ENCODE measurements at regions not wholly inside any gene's neighbourhood (a gene's known extent, or its start where the extent isn't known, plus 50 kb on each side); places are given as distances from the start of the nearest gene placed in this dataset.
"Not testable (repeated sequence)": the region's sequence is repeated elsewhere in the genome, so short reads cannot be mapped to it uniquely, and the experiment has no call there.

GRCh38 chr18:53918091-53918490, 306.4 kb downstream of the MBD2 start:
- no peak for DNase-seq

GRCh38 chr18:53911200-53911599, 313.3 kb downstream of the MBD2 start:
- no peak for DNase-seq

- DNase-seq: peak; percentile 42
These were observed 314.8 kb downstream of the MBD2 start for GRCh38 chr18:53909668-53910067.

GRCh38 chr18:53907921-53908320, 316.5 kb downstream of the MBD2 start:
- no peak for DNase-seq

GRCh38 chr18:53906681-53907080, 317.8 kb downstream of the MBD2 start:
- DNase-seq: no peak

GRCh38 chr18:53894675-53895442, 329.6 kb downstream of the MBD2 start:
- no peak for DNase-seq

GRCh38 chr18:53887447-53887846, 337.0 kb downstream of the MBD2 start:
- DNase-seq: no peak

- DNase-seq: no peak
These were observed 338.4 kb downstream of the MBD2 start for GRCh38 chr18:53886058-53886457.

GRCh38 chr18:53883771-53884170, 340.7 kb downstream of the MBD2 start:
- DNase-seq: no peak

- no peak for DNase-seq
These were observed 350.4 kb downstream of the MBD2 start for GRCh38 chr18:53874103-53874502.

- DNase-seq: peak; percentile 58
These were observed 359.7 kb downstream of the MBD2 start for GRCh38 chr18:53864770-53865169.

GRCh38 chr18:53862921-53863320, 361.5 kb downstream of the MBD2 start:
- no peak for DNase-seq

- DNase-seq: no peak
These were observed 363.3 kb downstream of the MBD2 start for GRCh38 chr18:53861185-53861584.

GRCh38 chr18:53859764-53860163, 364.7 kb downstream of the MBD2 start:
- DNase-seq: no peak

GRCh38 chr18:53850902-53851301, 373.6 kb downstream of the MBD2 start:
- DNase-seq: peak; percentile 94

- DNase-seq: no peak
These were observed 380.7 kb downstream of the MBD2 start for GRCh38 chr18:53843763-53844162.

GRCh38 chr18:53843113-53843760, 381.2 kb downstream of the MBD2 start:
- DNase-seq: no peak

- no peak for DNase-seq
These were observed 385.7 kb downstream of the MBD2 start for GRCh38 chr18:53838746-53839145.

GRCh38 chr18:53821141-53821540, 403.3 kb downstream of the MBD2 start:
- DNase-seq: not testable (repeated sequence)

GRCh38 chr18:53819671-53820070, 404.8 kb downstream of the MBD2 start:
- DNase-seq: no peak

GRCh38 chr18:53819174-53819573, 405.3 kb downstream of the MBD2 start:
- DNase-seq: no peak

- DNase-seq: no peak
These were observed 406.2 kb downstream of the MBD2 start for GRCh38 chr18:53817976-53818950.

- no peak for DNase-seq
These were observed 424.3 kb downstream of the MBD2 start for GRCh38 chr18:53800171-53800570.

Data from COR-L47 (cell line).